DND-41 (cell line): ENCODE measurements at regions not wholly inside any gene's neighbourhood (a gene's known extent, or its start where the extent isn't known, plus 50 kb on each side); places are given as distances from the start of the nearest gene placed in this dataset.
A peak's percentile ranks its signal among the peaks of the same experiment; 100 is the strongest.

Experiments used
- ATAC-seq: fragments of 200-7000 bp; cut with Tn5 transposase; 3 replicates; pipeline ENCODE4 v1.9.1; 2021; ENCODE audit warnings: low read depth; ENCODE audit not compliant: insufficient read depth
- DNase-seq: peaks from one replicate; pipeline ENCODE4 v3.0.0-alpha.2; 2020
- H2AFZ ChIP-seq: 2 replicates; pipeline ENCODE4 v1.6.0; 2012; ENCODE audit warnings: low read depth, low read length
- H3K27ac ChIP-seq: 2 replicates; pipeline ENCODE4 v1.5.1; 2012; ENCODE audit warnings: low read length, inconsistent platforms
- H3K27me3 ChIP-seq: fragments of 200-600 bp; sonication (generic); 2 replicates; pipeline ENCODE4 v1.6.0; 2012; ENCODE audit warnings: low read length, mild to moderate bottlenecking, inconsistent platforms; ENCODE audit not compliant: insufficient read depth, poor library complexity
- H3K36me3 ChIP-seq: 2 replicates; pipeline ENCODE4 v1.5.1; 2012; ENCODE audit warnings: low read length, inconsistent platforms; ENCODE audit not compliant: insufficient read depth
- H3K4me1 ChIP-seq: 2 replicates; pipeline ENCODE4 v1.5.1; 2012; ENCODE audit warnings: mild to moderate bottlenecking, low read length; ENCODE audit not compliant: insufficient read depth
- H3K4me2 ChIP-seq: 2 replicates; pipeline ENCODE4 v1.6.0; 2012; ENCODE audit warnings: mild to moderate bottlenecking, moderate library complexity, low read length, inconsistent platforms; ENCODE audit not compliant: insufficient read depth
- H3K4me3 ChIP-seq, 2 experiments: fragments of 200-600 bp in 1 of 2; shearing (Covaris generic) in 1 of 2; 2 replicates each; pipeline ENCODE4 v1.5.1; 2012 to 2016; ENCODE audit warnings: inconsistent platforms in 2 of 2, low read length in 2 of 2, mild to moderate bottlenecking in 2 of 2, low read depth in 1 of 2, moderate library complexity in 1 of 2
- H3K79me2 ChIP-seq: 2 replicates; pipeline ENCODE4 v1.6.0; 2012; ENCODE audit warnings: low read length, inconsistent platforms; ENCODE audit not compliant: insufficient read depth
- H3K9ac ChIP-seq: 2 replicates; pipeline ENCODE4 v1.6.0; 2012; ENCODE audit warnings: low read depth, mild to moderate bottlenecking, inconsistent platforms, low read length, moderate library complexity
- H3K9me3 ChIP-seq: 2 replicates; pipeline ENCODE4 v1.5.1; 2012; ENCODE audit warnings: low read length, moderate library complexity, mild to moderate bottlenecking, inconsistent platforms; ENCODE audit not compliant: insufficient read depth, severe bottlenecking
- H4K20me1 ChIP-seq: 2 replicates; pipeline ENCODE4 v1.6.0; 2012; ENCODE audit warnings: low read length; ENCODE audit not compliant: insufficient read depth
- EZH2 ChIP-seq: IDR thresholded peaks from 3 replicates; pipeline ENCODE4 v1.6.1; 2012; ENCODE audit warnings: borderline replicate concordance, low read depth, mild to moderate bottlenecking, moderate library complexity, low read length, inconsistent platforms; ENCODE audit not compliant: severe bottlenecking
- TF ChIP-seq, protein P1 (sequence below): IDR thresholded peaks from 2 replicates; pipeline ENCODE4 v1.5.1; 2012; ENCODE audit warnings: borderline replicate concordance, low read length, moderate library complexity, mild to moderate bottlenecking; ENCODE audit not compliant: poor library complexity, severe bottlenecking; ENCODE audit errors: extremely low read depth

DNA sequence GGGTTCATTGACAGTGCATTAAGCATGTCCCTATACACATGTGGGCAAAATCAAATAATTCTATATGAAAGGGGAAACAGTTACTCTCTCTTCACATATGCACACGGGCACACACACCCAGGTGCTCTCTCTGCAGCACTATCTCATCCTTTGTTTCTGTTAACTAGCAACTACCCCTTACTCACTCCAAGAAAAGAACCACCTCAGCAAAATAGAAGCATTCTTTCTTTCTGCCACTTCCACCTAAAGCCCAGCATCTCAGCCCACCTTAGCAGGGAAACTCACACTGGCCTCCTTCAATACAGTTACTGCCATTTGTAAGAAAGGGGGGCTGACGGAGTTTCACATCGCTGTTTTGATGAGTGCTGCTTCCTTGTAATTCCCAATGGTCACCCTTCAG is 216.3 kb upstream of the ID2 start:
- 0 out of 3 replicates have a peak, but pooled peaks have one; percentile 27 for ATAC-seq
- Histone ChIP-seq H3K4me2 (no peak overlapping the region), H3K36me3 (no peaks in the 10 kb centered on the region), H3K27ac (no peak overlapping the region), H3K9ac (no peak overlapping the region), H3K79me2 (no peaks in the 10 kb centered on the region), H3K27me3 (no peaks in the 10 kb centered on the region), H2AFZ (no peak overlapping the region), H3K4me3 (no peak overlapping the region), H3K9me3 (no peaks in the 10 kb centered on the region), H3K4me1 (peaks cover 9% of the 10 kb centered on the region), H4K20me1 (no peaks in the 10 kb centered on the region)
- TF ChIP-seq, protein P1, sequence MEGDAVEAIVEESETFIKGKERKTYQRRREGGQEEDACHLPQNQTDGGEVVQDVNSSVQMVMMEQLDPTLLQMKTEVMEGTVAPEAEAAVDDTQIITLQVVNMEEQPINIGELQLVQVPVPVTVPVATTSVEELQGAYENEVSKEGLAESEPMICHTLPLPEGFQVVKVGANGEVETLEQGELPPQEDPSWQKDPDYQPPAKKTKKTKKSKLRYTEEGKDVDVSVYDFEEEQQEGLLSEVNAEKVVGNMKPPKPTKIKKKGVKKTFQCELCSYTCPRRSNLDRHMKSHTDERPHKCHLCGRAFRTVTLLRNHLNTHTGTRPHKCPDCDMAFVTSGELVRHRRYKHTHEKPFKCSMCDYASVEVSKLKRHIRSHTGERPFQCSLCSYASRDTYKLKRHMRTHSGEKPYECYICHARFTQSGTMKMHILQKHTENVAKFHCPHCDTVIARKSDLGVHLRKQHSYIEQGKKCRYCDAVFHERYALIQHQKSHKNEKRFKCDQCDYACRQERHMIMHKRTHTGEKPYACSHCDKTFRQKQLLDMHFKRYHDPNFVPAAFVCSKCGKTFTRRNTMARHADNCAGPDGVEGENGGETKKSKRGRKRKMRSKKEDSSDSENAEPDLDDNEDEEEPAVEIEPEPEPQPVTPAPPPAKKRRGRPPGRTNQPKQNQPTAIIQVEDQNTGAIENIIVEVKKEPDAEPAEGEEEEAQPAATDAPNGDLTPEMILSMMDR, result no peak
- TF ChIP-seq EZH2, result no peak
- DNase-seq, result no peak

DNA sequence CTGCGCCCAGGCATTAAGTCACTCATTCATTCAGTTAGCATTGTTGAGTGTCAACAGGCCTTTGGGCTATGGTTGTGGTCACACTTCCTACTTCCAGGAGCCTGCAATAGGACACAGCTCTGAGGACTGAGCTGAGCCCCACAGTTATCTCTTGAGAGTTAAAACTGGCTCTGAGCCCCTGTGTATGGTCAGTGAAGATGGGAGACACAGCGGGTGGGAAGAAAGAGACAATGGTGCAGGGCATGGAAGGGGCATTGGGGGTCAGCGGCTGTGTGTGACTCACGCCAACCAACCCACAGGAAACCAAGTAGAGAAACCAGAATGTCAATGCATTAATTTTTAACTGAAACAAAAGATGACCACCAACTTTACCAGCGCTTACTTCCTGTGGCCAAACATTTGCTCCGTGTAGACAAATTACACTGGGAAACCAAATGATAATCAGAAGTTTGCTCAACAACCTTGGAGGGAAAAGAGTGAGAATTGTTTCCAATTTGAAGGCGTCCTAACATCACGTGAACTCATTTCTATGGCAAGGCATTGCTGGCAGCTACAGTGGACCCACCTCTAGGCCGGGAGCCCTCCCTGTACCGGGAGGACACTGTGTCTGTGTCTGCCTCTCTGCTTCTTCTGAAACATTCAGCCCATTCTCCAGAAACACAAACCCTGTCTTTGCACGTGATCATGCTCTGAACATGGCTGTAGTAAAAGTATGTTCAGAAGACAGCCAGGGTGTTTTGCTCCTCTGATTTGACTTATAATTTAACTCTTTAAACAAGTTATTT is 212.0 kb upstream of the ID2 start:
- no peak overlapping the region for H3K27ac ChIP-seq
- no peaks in the 10 kb centered on the region for H3K27me3 ChIP-seq
- H3K4me2 ChIP-seq, result no peak overlapping the region
- H3K9me3 ChIP-seq, result no peaks in the 10 kb centered on the region
- H3K36me3 ChIP-seq, result no peaks in the 10 kb centered on the region
- H4K20me1 ChIP-seq, result no peaks in the 10 kb centered on the region
- DNase-seq (no peak), ATAC-seq (no peak)
- no peak for TF ChIP-seq EZH2
- TF ChIP-seq, protein P1, result no peak
- no peak overlapping the region for H2AFZ ChIP-seq
- no peaks in the 10 kb centered on the region for H3K79me2 ChIP-seq
- H3K4me3 ChIP-seq, result no peak overlapping the region
- peaks cover 30% of the 10 kb centered on the region for H3K4me1 ChIP-seq
- H3K9ac ChIP-seq, result no peak overlapping the region

DNA sequence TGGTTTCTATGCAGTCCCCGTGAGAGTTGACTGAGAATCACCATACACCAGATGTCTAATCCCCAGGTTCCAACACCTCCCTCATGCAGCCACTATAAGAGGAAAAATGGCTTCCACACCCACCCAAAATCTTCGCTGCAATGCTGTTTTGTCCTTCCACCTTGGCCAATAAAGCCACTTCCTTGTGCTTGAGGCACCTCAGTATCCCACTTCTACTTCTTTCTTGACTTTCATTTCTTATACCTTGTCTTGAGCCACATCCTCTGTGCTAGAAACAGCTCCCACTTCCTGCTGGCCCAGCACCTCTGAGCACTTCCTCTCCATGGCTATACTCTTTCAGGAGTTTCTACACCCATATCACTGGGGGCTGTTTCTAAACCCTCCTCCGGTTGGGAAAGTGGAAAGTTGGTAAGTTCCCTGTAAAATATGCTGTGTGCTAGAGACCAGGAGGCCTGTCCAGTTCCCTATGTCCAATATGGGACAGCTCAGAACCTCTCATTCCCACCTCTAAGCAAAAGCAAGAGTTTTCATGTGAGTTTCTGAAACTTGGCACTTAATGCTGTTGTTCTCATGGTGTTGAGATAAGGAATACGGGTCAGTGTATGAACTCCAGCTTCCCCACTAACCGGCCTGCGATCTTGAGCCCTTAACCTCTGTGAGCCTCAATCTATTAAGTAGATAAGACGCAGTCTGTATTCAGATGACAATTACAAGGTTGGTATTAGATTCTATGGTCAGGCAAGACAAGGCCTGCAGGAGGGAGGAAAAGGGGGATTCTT is 209.1 kb upstream of the ID2 start:
- peaks cover 40% of the 10 kb centered on the region for H3K4me1 ChIP-seq
- H2AFZ ChIP-seq, result peak overlapping the region; percentile 51; the same call in 1 of the 2 replicates
- peak overlapping the region in 1 of 2 experiments; percentile 2; a peak in 1 of 4 replicates for H3K4me3 ChIP-seq
- H3K27me3 ChIP-seq, result no peaks in the 10 kb centered on the region
- H3K4me2 ChIP-seq, result peak overlapping the region; percentile 13; the same call in 1 of the 2 replicates
- H3K9me3 ChIP-seq, result no peaks in the 10 kb centered on the region
- H4K20me1 ChIP-seq, result no peaks in the 10 kb centered on the region
- TF ChIP-seq, protein P1, result no peak
- no peak for TF ChIP-seq EZH2
- DNase-seq (peak; percentile 70), ATAC-seq (peak; percentile 96)
- no peak overlapping the region for H3K9ac ChIP-seq
- peak overlapping the region; percentile 74 for H3K27ac ChIP-seq
- H3K79me2 ChIP-seq, result no peaks in the 10 kb centered on the region
- H3K36me3 ChIP-seq, result no peaks in the 10 kb centered on the region
